Endodermal cell (in vitro differentiated cells): ENCODE measurements at regions not wholly inside any gene's neighbourhood (a gene's known extent, or its start where the extent isn't known, plus 50 kb on each side); places are given as distances from the start of the nearest gene placed in this dataset.

Source experiments
- DNase-seq: peaks from one replicate; pipeline ENCODE4 v3.0.0-alpha.2; 2017
- H3K27ac ChIP-seq: 2 replicates; pipeline ENCODE4 v1.5.1; 2013; ENCODE audit warnings: mild to moderate bottlenecking, low read depth, low read length, moderate library complexity
- H3K27me3 ChIP-seq: 2 replicates; pipeline ENCODE4 v1.6.1; 2013; ENCODE audit warnings: mild to moderate bottlenecking, low read length, moderate library complexity; ENCODE audit not compliant: insufficient read depth, control insufficient read depth, poor library complexity, severe bottlenecking
- H3K36me3 ChIP-seq: 2 replicates; pipeline ENCODE4 v1.7.0; 2013; ENCODE audit warnings: mild to moderate bottlenecking, low read length, moderate library complexity; ENCODE audit not compliant: control insufficient read depth, insufficient read depth
- H3K4me1 ChIP-seq: one replicate; pipeline ENCODE4 v1.7.0; 2013; ENCODE audit warnings: low read length; ENCODE audit not compliant: control insufficient read depth, insufficient read depth
- H3K4me3 ChIP-seq: 2 replicates; pipeline ENCODE4 v1.5.1; 2013; ENCODE audit warnings: mild to moderate bottlenecking, low read length, moderate library complexity
- H3K9ac ChIP-seq: 2 replicates; pipeline ENCODE4 v1.6.1; 2013; ENCODE audit warnings: mild to moderate bottlenecking, low read length, moderate library complexity; ENCODE audit not compliant: poor library complexity, severe bottlenecking; ENCODE audit errors: extremely low read depth
- H3K9me3 ChIP-seq: 2 replicates; pipeline ENCODE4 v1.6.1; 2013; ENCODE audit warnings: mild to moderate bottlenecking, low read length, moderate library complexity; ENCODE audit not compliant: control insufficient read depth
- H3K27ac Mint-ChIP-seq: 2 replicates; pipeline ENCODE4 v1.8.0; 2020; ENCODE audit warnings: mixed read lengths
- H3K27me3 Mint-ChIP-seq: 2 replicates; pipeline ENCODE4 v1.8.0; 2021; ENCODE audit warnings: mild to moderate bottlenecking, mixed read lengths; ENCODE audit not compliant: insufficient read depth
- H3K36me3 Mint-ChIP-seq: 2 replicates; pipeline ENCODE4 v1.8.0; 2020; ENCODE audit warnings: low read depth, mixed read lengths
- H3K4me1 Mint-ChIP-seq: 2 replicates; pipeline ENCODE4 v1.8.0; 2020; ENCODE audit warnings: mixed read lengths
- H3K4me3 Mint-ChIP-seq: 2 replicates; pipeline ENCODE4 v1.8.0; 2020; ENCODE audit warnings: mild to moderate bottlenecking, moderate library complexity, mixed read lengths
- H3K9me3 Mint-ChIP-seq: 2 replicates; pipeline ENCODE4 v1.8.0; 2020; ENCODE audit warnings: mild to moderate bottlenecking, mixed read lengths
- CTCF ChIP-seq: fragments of 200-600 bp; sonication (generic); conservative IDR thresholded peaks from 2 replicates; pipeline ENCODE4 v1.5.0; 2021; ENCODE audit warnings: antibody characterized with exemption, mild to moderate bottlenecking
- WGBS, 2 experiments: methylation state at CpG; one replicate each; pipeline versions ENCODE4 v1.1.5 to v1.1.7; 2013; ENCODE audit warnings: missing lambda C conversion rate in 2 of 2, mixed read lengths in 1 of 2; ENCODE audit not compliant: insufficient coverage in 1 of 2, insufficient read length in 1 of 2; 5-methylcytosine and 5-hydroxymethylcytosine counted together

GRCh38 chr3:74067296-74067695 lies 442.6 kb upstream of the PDZRN3 start:
- Histone ChIP-seq H3K36me3 (no peaks in the 10 kb centered on the region), H3K9ac (no peak overlapping the region), H3K4me3 (no peak overlapping the region), H3K4me1 (no peaks in the 10 kb centered on the region), H3K27me3 (peaks cover 17% of the 10 kb centered on the region), H3K9me3 (no peaks in the 10 kb centered on the region), H3K27ac (no peak overlapping the region)
- Mint-ChIP-seq H3K27ac (no peak overlapping the region), H3K9me3 (no peaks in the 10 kb centered on the region), H3K4me1 (peaks cover 9% of the 10 kb centered on the region), H3K4me3 (no peak overlapping the region), H3K36me3 (no peaks in the 10 kb centered on the region), H3K27me3 (peaks cover 14% of the 10 kb centered on the region)
- no peak for DNase-seq
- 98 to 100% methylated on average over 1 of the region's 1 CpG for WGBS, 2 experiments
- TF ChIP-seq CTCF = peak; percentile 44

GRCh38 chr3:74066456-74066855 lies 441.7 kb upstream of the PDZRN3 start:
- peak; percentile 50 for DNase-seq
- H3K4me1 ChIP-seq = no peaks in the 10 kb centered on the region
- no peak for TF ChIP-seq CTCF
- H3K27ac ChIP-seq = no peak overlapping the region
- H3K4me3 Mint-ChIP-seq = no peak overlapping the region
- H3K4me3 ChIP-seq = no peak overlapping the region
- H3K4me1 Mint-ChIP-seq = peaks cover 9% of the 10 kb centered on the region
- no peak overlapping the region for H3K9ac ChIP-seq
- H3K27ac Mint-ChIP-seq = no peak overlapping the region
- no peaks in the 10 kb centered on the region for H3K9me3 ChIP-seq
- H3K36me3 Mint-ChIP-seq = no peaks in the 10 kb centered on the region
- peaks cover 21% of the 10 kb centered on the region for H3K27me3 ChIP-seq
- H3K27me3 Mint-ChIP-seq = peaks cover 20% of the 10 kb centered on the region
- no peaks in the 10 kb centered on the region for H3K9me3 Mint-ChIP-seq
- WGBS, 2 experiments = 19 to 65% methylated on average over 3 of the region's 3 CpGs
- H3K36me3 ChIP-seq = no peaks in the 10 kb centered on the region

- Histone ChIP-seq H3K27me3 (peaks cover 21% of the 10 kb centered on the region), H3K4me3 (no peak overlapping the region), H3K27ac (no peak overlapping the region), H3K9ac (no peak overlapping the region), H3K4me1 (no peaks in the 10 kb centered on the region), H3K36me3 (no peaks in the 10 kb centered on the region), H3K9me3 (no peaks in the 10 kb centered on the region)
- no peak overlapping the region for H3K4me3 Mint-ChIP-seq
- DNase-seq = no peak
- H3K27ac Mint-ChIP-seq = no peak overlapping the region
- H3K4me1 Mint-ChIP-seq = peaks cover 33% of the 10 kb centered on the region
- no peaks in the 10 kb centered on the region for H3K36me3 Mint-ChIP-seq
- no peaks in the 10 kb centered on the region for H3K9me3 Mint-ChIP-seq
- peaks cover 31% of the 10 kb centered on the region for H3K27me3 Mint-ChIP-seq
- no peak for TF ChIP-seq CTCF
- 83% methylated on average over 3 of the region's 3 CpGs; no CpG with 5 or more reads in 1 of the 2 experiments for WGBS, 2 experiments
Observed at GRCh38 chr3:74059923-74060600, 435.3 kb upstream of the PDZRN3 start.
